PFSK-1 (cell line): ENCODE measurements at regions not wholly inside any gene's neighbourhood (a gene's known extent, or its start where the extent isn't known, plus 50 kb on each side); places are given as distances from the start of the nearest gene placed in this dataset.

Experiments used
- POLR2AphosphoS5 ChIP-seq: IDR thresholded peaks from 2 replicates; pipeline ENCODE4 v1.6.1; 2012; ENCODE audit warnings: low read depth, mild to moderate bottlenecking, control low read depth, low read length, moderate library complexity
- SIN3A ChIP-seq: IDR thresholded peaks from 2 replicates; pipeline ENCODE4 v1.6.1; 2012; ENCODE audit warnings: mild to moderate bottlenecking, low read length, moderate library complexity, borderline replicate concordance; ENCODE audit not compliant: insufficient read depth
- TF ChIP-seq, protein P1 (sequence below), 2 experiments: IDR thresholded peaks; 2 replicates each; pipeline versions ENCODE4 v1.6.1 to v1.8.0; 2011 to 2012; ENCODE audit warnings: low read depth in 2 of 2, low read length in 2 of 2, control low read depth in 1 of 2, inconsistent platforms in 1 of 2, mild to moderate bottlenecking in 1 of 2, moderate library complexity in 1 of 2; ENCODE audit not compliant: insufficient read depth in 1 of 2

GRCh38 chr10:123607386-123607785 is 58.8 kb upstream of the GPR26 start:
- no peak for TF ChIP-seq SIN3A
- TF ChIP-seq, protein P1, sequence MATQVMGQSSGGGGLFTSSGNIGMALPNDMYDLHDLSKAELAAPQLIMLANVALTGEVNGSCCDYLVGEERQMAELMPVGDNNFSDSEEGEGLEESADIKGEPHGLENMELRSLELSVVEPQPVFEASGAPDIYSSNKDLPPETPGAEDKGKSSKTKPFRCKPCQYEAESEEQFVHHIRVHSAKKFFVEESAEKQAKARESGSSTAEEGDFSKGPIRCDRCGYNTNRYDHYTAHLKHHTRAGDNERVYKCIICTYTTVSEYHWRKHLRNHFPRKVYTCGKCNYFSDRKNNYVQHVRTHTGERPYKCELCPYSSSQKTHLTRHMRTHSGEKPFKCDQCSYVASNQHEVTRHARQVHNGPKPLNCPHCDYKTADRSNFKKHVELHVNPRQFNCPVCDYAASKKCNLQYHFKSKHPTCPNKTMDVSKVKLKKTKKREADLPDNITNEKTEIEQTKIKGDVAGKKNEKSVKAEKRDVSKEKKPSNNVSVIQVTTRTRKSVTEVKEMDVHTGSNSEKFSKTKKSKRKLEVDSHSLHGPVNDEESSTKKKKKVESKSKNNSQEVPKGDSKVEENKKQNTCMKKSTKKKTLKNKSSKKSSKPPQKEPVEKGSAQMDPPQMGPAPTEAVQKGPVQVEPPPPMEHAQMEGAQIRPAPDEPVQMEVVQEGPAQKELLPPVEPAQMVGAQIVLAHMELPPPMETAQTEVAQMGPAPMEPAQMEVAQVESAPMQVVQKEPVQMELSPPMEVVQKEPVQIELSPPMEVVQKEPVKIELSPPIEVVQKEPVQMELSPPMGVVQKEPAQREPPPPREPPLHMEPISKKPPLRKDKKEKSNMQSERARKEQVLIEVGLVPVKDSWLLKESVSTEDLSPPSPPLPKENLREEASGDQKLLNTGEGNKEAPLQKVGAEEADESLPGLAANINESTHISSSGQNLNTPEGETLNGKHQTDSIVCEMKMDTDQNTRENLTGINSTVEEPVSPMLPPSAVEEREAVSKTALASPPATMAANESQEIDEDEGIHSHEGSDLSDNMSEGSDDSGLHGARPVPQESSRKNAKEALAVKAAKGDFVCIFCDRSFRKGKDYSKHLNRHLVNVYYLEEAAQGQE (IDR thresholded peaks at IDR 0.05; ENCODE audit: insufficient read depth in 1 of 2, low read depth in 2 of 2, low read length in 2 of 2) = no peak
- TF ChIP-seq POLR2AphosphoS5 = no peak
